ENCODE measurements at regions not wholly inside any gene's neighbourhood (a gene's known extent, or its start where the extent isn't known, plus 50 kb on each side); places are given as distances from the start of the nearest gene placed in this dataset.

- no peaks in the 10 kb centered on the region for H3K4me1 ChIP-seq (ENCODE audit: control insufficient read depth, extremely low read depth, insufficient read depth, low read length)
- CTCF ChIA-PET, result no interaction called here
- no peak overlapping the region for H3K4me3 ChIP-seq (replicated peaks in 1 of 3; ENCODE audit: insufficient read depth in 1 of 3, low read depth in 1 of 3, low read length in 3 of 3)
- H3K4me2 ChIP-seq (ENCODE audit: insufficient read depth, low read length), result no peak overlapping the region
- H3K9me3 ChIP-seq (replicated peaks; ENCODE audit: control insufficient read depth, insufficient read depth, low read length), result peaks cover 8% of the 10 kb centered on the region
- H3K79me2 ChIP-seq (ENCODE audit: control insufficient read depth, insufficient read depth, low read length), result no peaks in the 10 kb centered on the region
- dilution Hi-C loops (cut with MboI; ENCODE audit: extremely low pct_ligation_motif_present, low sequenced_read_pairs), result no loop called here
- DNase-seq (ENCODE audit: low read depth, low spot score) (no peak), FAIRE-seq (no peak)
- H3K27ac ChIP-seq (ENCODE audit: insufficient read depth, low read depth, low read length), result no peak overlapping the region
- TF ChIP-seq MAX (IDR thresholded peaks at IDR 0.05; ENCODE audit: insufficient read depth, insufficient read length), result no peak
- no TSS peak for BruUV-seq (replicated peaks)
- no peaks in the 10 kb centered on the region for H3K27me3 ChIP-seq (ENCODE audit: control insufficient read depth in 2 of 2, insufficient read depth in 2 of 2, low read length in 2 of 2)
- H4K20me1 ChIP-seq (replicated peaks; ENCODE audit: control insufficient read depth, extremely low read depth, insufficient read depth, low read length), result no peaks in the 10 kb centered on the region
- intact Hi-C loops (cut with micrococcal nuclease), result no loop called here
- H3K9ac ChIP-seq (replicated peaks; ENCODE audit: extremely low read depth, insufficient read depth, low read length), result no peak overlapping the region
- no peaks in the 10 kb centered on the region for H3K9me1 ChIP-seq (replicated peaks; ENCODE audit: control insufficient read depth, extremely low read depth, insufficient read depth, low read length)
- POLR2A ChIA-PET, result no interaction called here
- H3K36me3 ChIP-seq (ENCODE audit: control insufficient read depth in 2 of 2, extremely low read depth in 1 of 2, insufficient read depth in 2 of 2, low read length in 2 of 2), result no peaks in the 10 kb centered on the region
- no peak overlapping the region for H2AFZ ChIP-seq (ENCODE audit: low read depth, low read length)
These were observed 386.5 kb upstream of the RBFOX1 start for GRCh38 chr16:6946106-6946505.

- H3K27me3 ChIP-seq (ENCODE audit: control insufficient read depth in 2 of 2, insufficient read depth in 2 of 2, low read length in 2 of 2), result no peaks in the 10 kb centered on the region
- H3K9me3 ChIP-seq (replicated peaks; ENCODE audit: control insufficient read depth, insufficient read depth, low read length), result peaks cover 4% of the 10 kb centered on the region
- no TSS peak for BruUV-seq (replicated peaks)
- FAIRE-seq (no peak), DNase-seq (ENCODE audit: low read depth, low spot score) (no peak)
- dilution Hi-C loops (cut with MboI; ENCODE audit: extremely low pct_ligation_motif_present, low sequenced_read_pairs) (no loop called here), intact Hi-C loops (cut with micrococcal nuclease) (no loop called here)
- no peaks in the 10 kb centered on the region for H3K79me2 ChIP-seq (ENCODE audit: control insufficient read depth, insufficient read depth, low read length)
- TF ChIP-seq POLR2A (IDR thresholded peaks at IDR 0.05; ENCODE audit: low read depth, low read length) (no peak), POLR2AphosphoS5 (IDR thresholded peaks at IDR 0.05; ENCODE audit: insufficient read depth, low read depth, low read length) (no peak), GATA2 (IDR thresholded peaks at IDR 0.05; ENCODE audit: insufficient read depth, insufficient read length, low read depth, low read length) (no peak), MYC (IDR thresholded peaks at IDR 0.05; ENCODE audit: low read depth, low read length) (no peak), CTCF (IDR thresholded peaks at IDR 0.05; ENCODE audit: extremely low read depth in 1 of 2, insufficient read depth in 1 of 2, low read depth in 1 of 2, low read length in 2 of 2) (no peak), FOS (IDR thresholded peaks at IDR 0.05; ENCODE audit: borderline replicate concordance, insufficient read depth, low read length) (no peak), JUN (IDR thresholded peaks at IDR 0.05; ENCODE audit: borderline replicate concordance, insufficient read depth, insufficient read length, low read depth) (no peak), EZH2 (IDR thresholded peaks at IDR 0.05; ENCODE audit: borderline replicate concordance, low read depth, low read length, severe bottlenecking) (no peak), MAX (IDR thresholded peaks at IDR 0.05; ENCODE audit: insufficient read depth, insufficient read length) (no peak)
- no peaks in the 10 kb centered on the region for H3K4me1 ChIP-seq (ENCODE audit: control insufficient read depth, extremely low read depth, insufficient read depth, low read length)
- H3K36me3 ChIP-seq (ENCODE audit: control insufficient read depth in 2 of 2, extremely low read depth in 1 of 2, insufficient read depth in 2 of 2, low read length in 2 of 2), result no peaks in the 10 kb centered on the region
- H3K4me2 ChIP-seq (ENCODE audit: insufficient read depth, low read length), result no peak overlapping the region
- H3K9ac ChIP-seq (replicated peaks; ENCODE audit: extremely low read depth, insufficient read depth, low read length), result no peak overlapping the region
- H3K4me3 ChIP-seq (replicated peaks in 1 of 3; ENCODE audit: insufficient read depth in 1 of 3, low read depth in 1 of 3, low read length in 3 of 3), result no peak overlapping the region
- H3K27ac ChIP-seq (ENCODE audit: insufficient read depth, low read depth, low read length), result no peak overlapping the region
- no peak overlapping the region for H2AFZ ChIP-seq (ENCODE audit: low read depth, low read length)
- POLR2A ChIA-PET, result no interaction called here
- no peaks in the 10 kb centered on the region for H3K9me1 ChIP-seq (replicated peaks; ENCODE audit: control insufficient read depth, extremely low read depth, insufficient read depth, low read length)
- H4K20me1 ChIP-seq (replicated peaks; ENCODE audit: control insufficient read depth, extremely low read depth, insufficient read depth, low read length), result no peaks in the 10 kb centered on the region
- CTCF ChIA-PET, result no interaction called here
These were observed 391.7 kb upstream of the RBFOX1 start for GRCh38 chr16:6940968-6941367.
